ENCODE measurements at regions not wholly inside any gene's neighbourhood (a gene's known extent, or its start where the extent isn't known, plus 50 kb on each side); places are given as distances from the start of the nearest gene placed in this dataset.

GRCh38 chr10:2392145-2392812 is 655.0 kb upstream of the ADARB2 start:
- no peak for TF ChIP-seq POLR2A (IDR thresholded peaks at IDR 0.05)
- no peak for TF ChIP-seq CTCF (IDR thresholded peaks at IDR 0.05)
- no peak for TF ChIP-seq POLR2AphosphoS5 (IDR thresholded peaks at IDR 0.05)
